ENCODE measurements at regions not wholly inside any gene's neighbourhood (a gene's known extent, or its start where the extent isn't known, plus 50 kb on each side); places are given as distances from the start of the nearest gene placed in this dataset.

GRCh38 chr4:186920992-186921391 lies 197.3 kb upstream of the FAT1 start:
- no peaks in the 10 kb centered on the region for H3K4me1 ChIP-seq (replicated peaks in 1 of 4; ENCODE audit: control insufficient read depth in 3 of 4, insufficient read depth in 4 of 4, low read length in 3 of 4)
- no peak overlapping the region for H3K9ac ChIP-seq (replicated peaks in 1 of 4; ENCODE audit: extremely low read depth in 1 of 4, low read depth in 3 of 4, low read length in 3 of 4)
- no peak overlapping the region for H3K4me3 ChIP-seq (ENCODE audit: extremely low read depth in 1 of 4, insufficient read depth in 2 of 4, low read depth in 3 of 4, low read length in 4 of 4)
- no peak overlapping the region for H4K91ac ChIP-seq (replicated peaks; ENCODE audit: insufficient read length, low read length)
- no peaks in the 10 kb centered on the region for H3K36me3 ChIP-seq (ENCODE audit: control insufficient read depth in 2 of 4, insufficient read depth in 4 of 4, low read length in 3 of 4)
- H3K27ac ChIP-seq (ENCODE audit: low read depth, low read length), result no peak overlapping the region
- H2AFZ ChIP-seq (ENCODE audit: low read length), result 0 out of 2 replicates have a peak overlapping the region, but pooled peaks have one; percentile 77
- no peak overlapping the region for H3K23ac ChIP-seq (ENCODE audit: insufficient read length)
- H2BK120ac ChIP-seq (replicated peaks; ENCODE audit: low read depth, low read length), result peak overlapping the region; percentile 95
- H2BK5ac ChIP-seq (ENCODE audit: low read depth, low read length), result no peak overlapping the region
- CTCF ChIA-PET (ENCODE audit: partially characterized antibody), result interaction anchor here (0.7 to 1.0 kb wide), 2 partner anchors 12 to 417 kb away, joined by 3 read pairs; no protein-coding TSS in a partner anchor
- DNase-seq (ENCODE audit: low read depth in 1 of 2, low spot score in 2 of 2) (no peak), FAIRE-seq (no peak)
- TF ChIP-seq CREB1 (IDR thresholded peaks at IDR 0.05) (no peak), RAD21 (IDR thresholded peaks at IDR 0.05 in 1 of 2, conservative IDR thresholded peaks at IDR 0.05 in 1 of 2; ENCODE audit: low read depth in 2 of 2, low read length in 2 of 2) (no peak), SIN3A (conservative IDR thresholded peaks at IDR 0.05 in 1 of 2, IDR thresholded peaks at IDR 0.05 in 1 of 2; ENCODE audit: low read depth in 1 of 2, low read length in 2 of 2) (no peak), GABPA (IDR thresholded peaks at IDR 0.05; ENCODE audit: borderline replicate concordance, insufficient read depth, low read length) (no peak), POLR2A (IDR thresholded peaks at IDR 0.05; ENCODE audit: control extremely low read depth in 1 of 2, low read depth in 2 of 2, low read length in 2 of 2) (no peak), SP2 (IDR thresholded peaks at IDR 0.05; ENCODE audit: low read length) (no peak), SIX5 (IDR thresholded peaks at IDR 0.05; ENCODE audit: low read depth, low read length) (no peak), EZH2 (IDR thresholded peaks at IDR 0.05; ENCODE audit: low read depth, low read length, severe bottlenecking) (no peak), EGR1 (IDR thresholded peaks at IDR 0.05; ENCODE audit: borderline replicate concordance, low read depth, low read length) (no peak), CEBPB (IDR thresholded peaks at IDR 0.05; ENCODE audit: low read depth, low read length) (no peak), SIRT6 (IDR thresholded peaks at IDR 0.05; ENCODE audit: low read length) (no peak), BACH1 (IDR thresholded peaks at IDR 0.05; ENCODE audit: low read length) (no peak), BCL11A (IDR thresholded peaks at IDR 0.05; ENCODE audit: low read depth in 2 of 2, low read length in 2 of 2) (no peak), KDM1A (IDR thresholded peaks at IDR 0.05; ENCODE audit: borderline replicate concordance, low read length) (no peak)
- no peaks in the 10 kb centered on the region for H3K79me2 ChIP-seq (ENCODE audit: control insufficient read depth in 1 of 2, insufficient read depth in 2 of 2, low read length in 2 of 2)
- H4K8ac ChIP-seq (ENCODE audit: extremely low read depth, insufficient read depth, low read length), result no peak overlapping the region
- H3K18ac ChIP-seq (ENCODE audit: extremely low read depth, low read length), result no peak overlapping the region
- H3K4me2 ChIP-seq (ENCODE audit: insufficient read depth in 1 of 2, low read depth in 2 of 2, low read length in 2 of 2), result no peak overlapping the region
- H3K23me2 ChIP-seq (ENCODE audit: low read depth, low read length), result peaks cover 4% of the 10 kb centered on the region
- POLR2A ChIA-PET (ENCODE audit: partially characterized antibody), result no interaction called here
- H2AK5ac ChIP-seq (ENCODE audit: low read depth, low read length), result no peak overlapping the region
- no peaks in the 10 kb centered on the region for H3K79me1 ChIP-seq (ENCODE audit: low read depth, low read length)
- no peak overlapping the region for H2BK12ac ChIP-seq (ENCODE audit: low read depth, low read length)
- no peaks in the 10 kb centered on the region for H3K27me3 ChIP-seq (replicated peaks in 1 of 4; ENCODE audit: control insufficient read depth in 3 of 4, extremely low read depth in 1 of 4, insufficient read depth in 3 of 4, low read length in 3 of 4)
- no peak overlapping the region for H3K14ac ChIP-seq (ENCODE audit: insufficient read length)
- H3K4ac ChIP-seq (replicated peaks; ENCODE audit: insufficient read length, low read depth, low read length), result no peak overlapping the region
- WGBS, 2 experiments (ENCODE audit: extremely low coverage in 1 of 2, insufficient coverage in 1 of 2, insufficient read length in 1 of 2, insufficient replicate concordance in 2 of 2, low coverage in 1 of 2, low lambda C conversion rate in 2 of 2, missing lambda C conversion rate in 1 of 2), result 80% methylated on average over 5 of the region's 5 CpGs; no CpG with 5 or more reads in 1 of the 2 experiments
- H4K5ac ChIP-seq (ENCODE audit: insufficient read length, low read depth, low read length), result no peak overlapping the region
- H3K56ac ChIP-seq (replicated peaks; ENCODE audit: insufficient read length, low read depth, low read length), result no peak overlapping the region
- H2BK20ac ChIP-seq (ENCODE audit: low read length), result no peak overlapping the region
- no peak overlapping the region for H2BK15ac ChIP-seq (ENCODE audit: low read length)
- no peaks in the 10 kb centered on the region for H3K9me3 ChIP-seq (ENCODE audit: insufficient read depth in 2 of 2, low read depth in 1 of 2, low read length in 1 of 2)
- peaks cover 0 to 3% of the 10 kb centered on the region in 2 experiments for H4K20me1 ChIP-seq (replicated peaks in 1 of 2; ENCODE audit: control insufficient read depth in 1 of 2, insufficient read depth in 2 of 2, low read length in 2 of 2)

All from H1 (cell line).